OCI-LY7 (cell line): ENCODE measurements at regions not wholly inside any gene's neighbourhood (a gene's known extent, or its start where the extent isn't known, plus 50 kb on each side); places are given as distances from the start of the nearest gene placed in this dataset.

Source experiments
- BruUV-seq: library from RNA; stranded (reverse); fragments of 400-500 nt; replicated peaks from 2 replicates; lab custom pipeline; 2021; lab: Mats Ljungman, UMichigan
- CTCF ChIA-PET: fragments of 300-600 bp; sonication (Branson Sonifier 250); formaldehyde crosslinking; loops from one replicate; lab custom pipeline; 2022; ENCODE audit warnings: antibody characterized with exemption; ENCODE audit not compliant: unreplicated experiment; lab: Charles Lee
- POLR2A ChIA-PET: fragments of 300-600 bp; sonication (Branson Sonifier 250); formaldehyde crosslinking; loops from one replicate; lab custom pipeline; 2022; ENCODE audit warnings: antibody characterized with exemption; lab: Charles Lee
- DNase-seq: peaks from one replicate; pipeline ENCODE4 v3.0.0-alpha.2; 2015; ENCODE audit warnings: low spot score
- H2AFZ ChIP-seq: fragments of 200-600 bp; sonication (generic), shearing (Covaris generic); 2 replicates; pipeline ENCODE4 v1.6.1; 2014; ENCODE audit warnings: mild to moderate bottlenecking, antibody characterized with exemption, low read length, moderate library complexity
- H3K27ac ChIP-seq: fragments of 200-600 bp; sonication (generic); 2 replicates; pipeline ENCODE4 v1.5.1; 2014; ENCODE audit warnings: mixed run types, low read depth, mild to moderate bottlenecking, moderate library complexity, low read length, inconsistent platforms; ENCODE audit not compliant: poor library complexity, severe bottlenecking
- H3K36me3 ChIP-seq: fragments of 200-600 bp; sonication (generic); 2 replicates; pipeline ENCODE4 v1.6.1; 2014; ENCODE audit warnings: mild to moderate bottlenecking, antibody characterized with exemption, low read length, moderate library complexity, mixed read lengths; ENCODE audit not compliant: insufficient read depth
- H3K4me1 ChIP-seq: fragments of 200-600 bp; sonication (generic); 2 replicates; pipeline ENCODE4 v1.5.1; 2014; ENCODE audit warnings: mild to moderate bottlenecking, low read length; ENCODE audit not compliant: insufficient read depth, poor library complexity, severe bottlenecking
- H3K4me2 ChIP-seq: fragments of 200-600 bp; sonication (generic); 2 replicates; pipeline ENCODE4 v1.6.1; 2014; ENCODE audit warnings: mild to moderate bottlenecking, low read length
- H3K4me3 ChIP-seq: fragments of 200-600 bp; sonication (generic); 2 replicates; pipeline ENCODE4 v1.5.1; 2014; ENCODE audit warnings: mild to moderate bottlenecking, low read depth, low read length; ENCODE audit not compliant: poor library complexity, severe bottlenecking
- H3K79me2 ChIP-seq: fragments of 200-600 bp; sonication (generic); 2 replicates; pipeline ENCODE4 v1.6.1; 2016; ENCODE audit warnings: low read depth, mild to moderate bottlenecking, low read length, moderate library complexity, mixed read lengths; ENCODE audit not compliant: insufficient read depth
- H3K9me2 ChIP-seq: fragments of 200-600 bp; sonication (generic); 2 replicates; pipeline ENCODE4 v1.6.1; 2016; ENCODE audit warnings: mild to moderate bottlenecking, low read length, mixed read lengths; ENCODE audit not compliant: insufficient read depth
- H3K9me3 ChIP-seq: fragments of 200-600 bp; sonication (generic); 2 replicates; pipeline ENCODE4 v1.6.1; 2014; ENCODE audit warnings: mild to moderate bottlenecking, mixed run types, low read length, mixed read lengths
- H4K20me1 ChIP-seq: fragments of 200-600 bp; sonication (generic); 2 replicates; pipeline ENCODE4 v1.6.1; 2014; ENCODE audit warnings: mild to moderate bottlenecking, antibody characterized with exemption, low read length, moderate library complexity, mixed read lengths; ENCODE audit not compliant: insufficient read depth
- EZH2phosphoT487 ChIP-seq: fragments of 200-600 bp; sonication (generic); IDR thresholded peaks from 2 replicates; pipeline ENCODE4 v1.6.1; 2018; ENCODE audit warnings: low read depth, borderline replicate concordance, mild to moderate bottlenecking, mixed run types, antibody characterized with exemption, low read length, moderate library complexity, mixed read lengths
- intact Hi-C: fragments of 100-400 bp; cut with micrococcal nuclease; formaldehyde crosslinking; loops from one replicate; pipeline ENCODE4 v1.10.0; 2022; ENCODE audit not compliant: unreplicated experiment
- TF ChIP-seq, protein P1 (sequence below): fragments of 200-600 bp; sonication (generic); conservative IDR thresholded peaks from 2 replicates; pipeline ENCODE4 v1.5.1; 2014; ENCODE audit warnings: mild to moderate bottlenecking, antibody characterized with exemption, low read length, moderate library complexity, mixed read lengths

DNA sequence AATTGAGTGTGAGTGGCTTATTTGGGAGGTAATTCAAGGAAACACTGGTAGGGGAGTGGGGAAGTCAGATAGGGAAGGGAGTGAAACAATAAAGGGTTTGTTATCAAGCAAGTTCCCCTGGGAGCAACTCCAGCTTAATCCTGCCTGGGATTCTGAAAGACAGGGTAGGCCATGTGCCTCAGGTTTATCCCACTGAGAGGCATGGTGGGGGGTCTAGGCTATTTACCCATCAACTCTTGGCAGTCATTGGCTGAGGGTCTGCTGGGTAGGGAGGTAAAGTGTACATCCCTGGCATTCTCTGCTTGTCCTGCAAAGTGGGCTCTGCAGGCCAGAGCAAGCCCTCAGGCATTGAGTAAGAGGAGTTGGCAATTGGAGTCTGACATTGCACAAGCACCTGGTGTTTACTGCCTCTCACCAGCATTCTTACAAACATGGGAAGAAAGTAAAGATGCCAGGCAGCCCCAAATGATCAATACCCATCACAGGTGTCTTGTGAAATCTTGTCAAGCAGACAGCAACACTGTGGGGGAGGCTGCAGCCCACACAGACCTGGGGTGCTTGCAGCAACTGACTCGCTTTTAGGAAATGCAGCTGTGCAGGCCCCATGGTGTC is 169.3 kb downstream of the KTN1 start:
- H3K36me3 ChIP-seq: no peaks in the 10 kb centered on the region
- H3K4me2 ChIP-seq: no peak overlapping the region
- ChIA-PET CTCF (no interaction called here), POLR2A (no interaction called here)
- H3K9me2 ChIP-seq: no peaks in the 10 kb centered on the region
- intact Hi-C loops: no loop called here
- no peaks in the 10 kb centered on the region for H4K20me1 ChIP-seq
- no peak overlapping the region for H3K27ac ChIP-seq
- no peak overlapping the region for H3K4me3 ChIP-seq
- no peak for DNase-seq
- H2AFZ ChIP-seq: no peak overlapping the region
- no TSS peak for BruUV-seq
- TF ChIP-seq EZH2phosphoT487: no peak
- TF ChIP-seq, protein P1, sequence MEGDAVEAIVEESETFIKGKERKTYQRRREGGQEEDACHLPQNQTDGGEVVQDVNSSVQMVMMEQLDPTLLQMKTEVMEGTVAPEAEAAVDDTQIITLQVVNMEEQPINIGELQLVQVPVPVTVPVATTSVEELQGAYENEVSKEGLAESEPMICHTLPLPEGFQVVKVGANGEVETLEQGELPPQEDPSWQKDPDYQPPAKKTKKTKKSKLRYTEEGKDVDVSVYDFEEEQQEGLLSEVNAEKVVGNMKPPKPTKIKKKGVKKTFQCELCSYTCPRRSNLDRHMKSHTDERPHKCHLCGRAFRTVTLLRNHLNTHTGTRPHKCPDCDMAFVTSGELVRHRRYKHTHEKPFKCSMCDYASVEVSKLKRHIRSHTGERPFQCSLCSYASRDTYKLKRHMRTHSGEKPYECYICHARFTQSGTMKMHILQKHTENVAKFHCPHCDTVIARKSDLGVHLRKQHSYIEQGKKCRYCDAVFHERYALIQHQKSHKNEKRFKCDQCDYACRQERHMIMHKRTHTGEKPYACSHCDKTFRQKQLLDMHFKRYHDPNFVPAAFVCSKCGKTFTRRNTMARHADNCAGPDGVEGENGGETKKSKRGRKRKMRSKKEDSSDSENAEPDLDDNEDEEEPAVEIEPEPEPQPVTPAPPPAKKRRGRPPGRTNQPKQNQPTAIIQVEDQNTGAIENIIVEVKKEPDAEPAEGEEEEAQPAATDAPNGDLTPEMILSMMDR: no peak
- no peaks in the 10 kb centered on the region for H3K79me2 ChIP-seq
- H3K9me3 ChIP-seq: no peaks in the 10 kb centered on the region
- no peaks in the 10 kb centered on the region for H3K4me1 ChIP-seq

- H3K4me2 ChIP-seq: no peak overlapping the region
- CTCF ChIA-PET: no interaction called here
Observed at GRCh38 chr14:55749946-55750345, 169.9 kb downstream of the KTN1 start.

More at GRCh38 chr14:55749946-55750345, 169.9 kb downstream of the KTN1 start:
- no TSS peak for BruUV-seq
- Histone ChIP-seq H3K9me2 (no peaks in the 10 kb centered on the region), H3K36me3 (no peaks in the 10 kb centered on the region), H2AFZ (no peak overlapping the region), H3K4me3 (no peak overlapping the region), H3K9me3 (no peaks in the 10 kb centered on the region), H3K79me2 (no peaks in the 10 kb centered on the region), H4K20me1 (no peaks in the 10 kb centered on the region), H3K27ac (no peak overlapping the region), H3K4me1 (no peaks in the 10 kb centered on the region)
- TF ChIP-seq, protein P1: no peak
- intact Hi-C loops: no loop called here
- no peak for DNase-seq
- POLR2A ChIA-PET: no interaction called here
